ENCODE measurements at regions not wholly inside any gene's neighbourhood (a gene's known extent, or its start where the extent isn't known, plus 50 kb on each side); places are given as distances from the start of the nearest gene placed in this dataset.

- no peaks in the 10 kb centered on the region for H3K9me3 ChIP-seq (ENCODE audit: insufficient read depth in 2 of 2, low read depth in 1 of 2, low read length in 1 of 2)
- FAIRE-seq = no peak
- no peaks in the 10 kb centered on the region for H3K23me2 ChIP-seq (ENCODE audit: low read depth, low read length)
- no peak overlapping the region for H3K27ac ChIP-seq (ENCODE audit: low read depth, low read length)
- no peak overlapping the region for H4K5ac ChIP-seq (ENCODE audit: insufficient read length, low read depth, low read length)
- no peak overlapping the region for H2BK20ac ChIP-seq (ENCODE audit: low read length)
- no peak overlapping the region for H3K23ac ChIP-seq (ENCODE audit: insufficient read length)
- no peak overlapping the region for H3K9ac ChIP-seq (replicated peaks in 1 of 4; ENCODE audit: extremely low read depth in 1 of 4, low read depth in 3 of 4, low read length in 3 of 4)
- no peaks in the 10 kb centered on the region for H3K36me3 ChIP-seq (ENCODE audit: control insufficient read depth in 2 of 4, insufficient read depth in 4 of 4, low read length in 3 of 4)
- H3K79me1 ChIP-seq (ENCODE audit: low read depth, low read length) = no peaks in the 10 kb centered on the region
- no peak overlapping the region for H2BK120ac ChIP-seq (replicated peaks; ENCODE audit: low read depth, low read length)
- no peaks in the 10 kb centered on the region for H3K27me3 ChIP-seq (replicated peaks in 1 of 4; ENCODE audit: control insufficient read depth in 3 of 4, extremely low read depth in 1 of 4, insufficient read depth in 3 of 4, low read length in 3 of 4)
- no peak overlapping the region for H3K56ac ChIP-seq (replicated peaks; ENCODE audit: insufficient read length, low read depth, low read length)
- H4K8ac ChIP-seq (ENCODE audit: extremely low read depth, insufficient read depth, low read length) = no peak overlapping the region
- no peak overlapping the region for H4K91ac ChIP-seq (replicated peaks; ENCODE audit: insufficient read length, low read length)
- H2AFZ ChIP-seq (ENCODE audit: low read length) = no peak overlapping the region
- ChIA-PET CTCF (ENCODE audit: partially characterized antibody) (interaction anchor here (0.7 kb wide), 1 partner anchor 536 kb away, joined by 3 read pairs; no protein-coding TSS in a partner anchor), POLR2A (ENCODE audit: partially characterized antibody) (no interaction called here)
- no peak for DNase-seq (ENCODE audit: low read depth in 1 of 2, low spot score in 2 of 2)
- H2BK15ac ChIP-seq (ENCODE audit: low read length) = no peak overlapping the region
- no peaks in the 10 kb centered on the region for H3K4me1 ChIP-seq (replicated peaks in 1 of 4; ENCODE audit: control insufficient read depth in 3 of 4, insufficient read depth in 4 of 4, low read length in 3 of 4)
- no peak for TF ChIP-seq SAP30 (IDR thresholded peaks at IDR 0.05; ENCODE audit: insufficient read depth, insufficient replicate concordance, low read length)
- TF ChIP-seq CHD1 (IDR thresholded peaks at IDR 0.05; ENCODE audit: low read depth, low read length) = no peak
- H2BK12ac ChIP-seq (ENCODE audit: low read depth, low read length) = no peak overlapping the region
- H3K14ac ChIP-seq (ENCODE audit: insufficient read length) = no peak overlapping the region
- H3K4me2 ChIP-seq (ENCODE audit: insufficient read depth in 1 of 2, low read depth in 2 of 2, low read length in 2 of 2) = no peak overlapping the region
- no peak overlapping the region for H3K4me3 ChIP-seq (ENCODE audit: extremely low read depth in 1 of 4, insufficient read depth in 2 of 4, low read depth in 3 of 4, low read length in 4 of 4)
- H3K18ac ChIP-seq (ENCODE audit: extremely low read depth, low read length) = no peak overlapping the region
- H3K4ac ChIP-seq (replicated peaks; ENCODE audit: insufficient read length, low read depth, low read length) = no peak overlapping the region
- H4K20me1 ChIP-seq (replicated peaks in 1 of 2; ENCODE audit: control insufficient read depth in 1 of 2, insufficient read depth in 2 of 2, low read length in 2 of 2) = no peaks in the 10 kb centered on the region
- H3K79me2 ChIP-seq (ENCODE audit: control insufficient read depth in 1 of 2, insufficient read depth in 2 of 2, low read length in 2 of 2) = no peaks in the 10 kb centered on the region
- no peak overlapping the region for H2BK5ac ChIP-seq (ENCODE audit: low read depth, low read length)
- no peak overlapping the region for H2AK5ac ChIP-seq (ENCODE audit: low read depth, low read length)
Measured at GRCh38 chr14:28952666-28953065, 186.1 kb downstream of the FOXG1 start.
